ENCODE measurements at regions not wholly inside any gene's neighbourhood (a gene's known extent, or its start where the extent isn't known, plus 50 kb on each side); places are given as distances from the start of the nearest gene placed in this dataset.

DNA sequence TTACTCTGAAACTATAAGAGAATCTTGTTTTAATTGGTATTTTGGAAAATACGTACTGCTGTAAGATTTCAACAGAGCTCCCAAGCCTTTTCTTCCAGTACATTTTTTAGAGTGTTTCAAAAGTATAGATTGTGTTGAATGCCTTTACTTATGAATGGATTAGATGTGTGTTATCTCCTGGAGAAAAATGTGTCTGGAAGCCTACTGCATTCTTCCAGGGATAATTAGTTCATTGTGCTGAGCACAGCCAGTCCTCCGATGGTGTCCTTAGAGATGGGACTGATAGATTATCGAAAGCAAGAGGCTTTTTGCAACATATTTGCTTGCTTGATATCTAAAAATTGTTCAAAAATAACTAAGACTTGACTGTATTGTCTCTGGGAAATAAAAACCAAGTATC, 114.2 kb downstream of the PLEKHG1 start:
- no peaks in the 10 kb centered on the region for H3K79me2 ChIP-seq (ENCODE audit: control insufficient read depth, insufficient read depth, low read length)
- TF ChIP-seq GATA2 (IDR thresholded peaks at IDR 0.05; ENCODE audit: insufficient read depth, insufficient read length, low read depth, low read length) (no peak), JUN (IDR thresholded peaks at IDR 0.05; ENCODE audit: borderline replicate concordance, insufficient read depth, insufficient read length, low read depth) (no peak), CTCF (IDR thresholded peaks at IDR 0.05; ENCODE audit: extremely low read depth in 1 of 2, insufficient read depth in 1 of 2, low read depth in 1 of 2, low read length in 2 of 2) (no peak), MAX (IDR thresholded peaks at IDR 0.05; ENCODE audit: insufficient read depth, insufficient read length) (no peak), EZH2 (IDR thresholded peaks at IDR 0.05; ENCODE audit: borderline replicate concordance, low read depth, low read length, severe bottlenecking) (no peak)
- intact Hi-C loops (cut with micrococcal nuclease), result no loop called here
- no peak overlapping the region for H3K4me2 ChIP-seq (ENCODE audit: insufficient read depth, low read length)
- no peak overlapping the region for H2AFZ ChIP-seq (ENCODE audit: low read depth, low read length)
- no peak overlapping the region for H3K27ac ChIP-seq (ENCODE audit: insufficient read depth, low read depth, low read length)
- no peak overlapping the region for H3K9ac ChIP-seq (replicated peaks; ENCODE audit: extremely low read depth, insufficient read depth, low read length)
- CTCF ChIA-PET, result interaction anchor here (1.2 kb wide), 1 partner anchor 18 kb away, joined by 3 read pairs; no protein-coding TSS in a partner anchor
- H3K4me3 ChIP-seq (replicated peaks in 1 of 3; ENCODE audit: insufficient read depth in 1 of 3, low read depth in 1 of 3, low read length in 3 of 3), result no peak overlapping the region
- no TSS peak for BruUV-seq (replicated peaks)
- FAIRE-seq (no peak), DNase-seq (ENCODE audit: low read depth, low spot score) (no peak)
- H4K20me1 ChIP-seq (replicated peaks; ENCODE audit: control insufficient read depth, extremely low read depth, insufficient read depth, low read length), result no peaks in the 10 kb centered on the region
- dilution Hi-C loops (cut with MboI; ENCODE audit: extremely low pct_ligation_motif_present, low sequenced_read_pairs), result no loop called here
- no peaks in the 10 kb centered on the region for H3K9me1 ChIP-seq (replicated peaks; ENCODE audit: control insufficient read depth, extremely low read depth, insufficient read depth, low read length)
- no peaks in the 10 kb centered on the region for H3K4me1 ChIP-seq (ENCODE audit: control insufficient read depth, extremely low read depth, insufficient read depth, low read length)
- H3K27me3 ChIP-seq (ENCODE audit: control insufficient read depth in 2 of 2, insufficient read depth in 2 of 2, low read length in 2 of 2), result no peaks in the 10 kb centered on the region
- POLR2A ChIA-PET, result no interaction called here
- no peaks in the 10 kb centered on the region for H3K9me3 ChIP-seq (replicated peaks; ENCODE audit: control insufficient read depth, insufficient read depth, low read length)
- H3K36me3 ChIP-seq (ENCODE audit: control insufficient read depth in 2 of 2, extremely low read depth in 1 of 2, insufficient read depth in 2 of 2, low read length in 2 of 2), result no peaks in the 10 kb centered on the region

DNA sequence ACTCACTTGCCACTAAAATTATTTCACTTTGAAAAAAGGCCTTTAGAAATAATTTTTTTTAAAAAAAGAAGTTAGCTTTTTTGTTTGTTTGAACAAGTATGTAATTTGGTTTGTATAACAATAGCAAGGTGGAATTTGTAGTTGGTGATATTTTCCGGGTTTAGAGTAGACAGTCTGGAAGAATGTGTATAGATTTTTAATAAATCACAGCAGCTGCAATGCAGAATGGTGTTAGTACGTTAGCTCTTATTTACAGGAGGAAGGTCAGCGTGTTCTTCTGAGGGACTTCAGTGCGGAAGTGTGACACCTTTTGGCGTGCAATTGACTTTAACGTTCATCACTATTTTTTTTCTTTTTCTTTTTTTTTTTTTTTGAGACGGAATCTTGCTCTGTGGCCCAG, 115.4 kb downstream of the PLEKHG1 start:
- no TSS peak for BruUV-seq (replicated peaks)
- DNase-seq (ENCODE audit: low read depth, low spot score) (no peak), FAIRE-seq (no peak)
- CTCF ChIA-PET, result no interaction called here
- H4K20me1 ChIP-seq (replicated peaks; ENCODE audit: control insufficient read depth, extremely low read depth, insufficient read depth, low read length), result no peaks in the 10 kb centered on the region
- no peaks in the 10 kb centered on the region for H3K36me3 ChIP-seq (ENCODE audit: control insufficient read depth in 2 of 2, extremely low read depth in 1 of 2, insufficient read depth in 2 of 2, low read length in 2 of 2)
- TF ChIP-seq EZH2 (IDR thresholded peaks at IDR 0.05; ENCODE audit: borderline replicate concordance, low read depth, low read length, severe bottlenecking), result no peak
- no peak for TF ChIP-seq JUN (IDR thresholded peaks at IDR 0.05; ENCODE audit: borderline replicate concordance, insufficient read depth, insufficient read length, low read depth)
- no peak for TF ChIP-seq FOS (IDR thresholded peaks at IDR 0.05; ENCODE audit: borderline replicate concordance, insufficient read depth, low read length)
- TF ChIP-seq POLR2AphosphoS5 (IDR thresholded peaks at IDR 0.05; ENCODE audit: insufficient read depth, low read depth, low read length), result no peak
- dilution Hi-C loops (cut with MboI; ENCODE audit: extremely low pct_ligation_motif_present, low sequenced_read_pairs), result no loop called here
- intact Hi-C loops (cut with micrococcal nuclease), result no loop called here
- H3K9ac ChIP-seq (replicated peaks; ENCODE audit: extremely low read depth, insufficient read depth, low read length), result no peak overlapping the region
- no peak overlapping the region for H3K4me3 ChIP-seq (replicated peaks in 1 of 3; ENCODE audit: insufficient read depth in 1 of 3, low read depth in 1 of 3, low read length in 3 of 3)
- POLR2A ChIA-PET, result no interaction called here
- H2AFZ ChIP-seq (ENCODE audit: low read depth, low read length), result no peak overlapping the region
- no peaks in the 10 kb centered on the region for H3K9me3 ChIP-seq (replicated peaks; ENCODE audit: control insufficient read depth, insufficient read depth, low read length)
- no peaks in the 10 kb centered on the region for H3K9me1 ChIP-seq (replicated peaks; ENCODE audit: control insufficient read depth, extremely low read depth, insufficient read depth, low read length)
- no peaks in the 10 kb centered on the region for H3K79me2 ChIP-seq (ENCODE audit: control insufficient read depth, insufficient read depth, low read length)
- H3K27me3 ChIP-seq (ENCODE audit: control insufficient read depth in 2 of 2, insufficient read depth in 2 of 2, low read length in 2 of 2), result no peaks in the 10 kb centered on the region
- H3K4me2 ChIP-seq (ENCODE audit: insufficient read depth, low read length), result no peak overlapping the region
- no peak overlapping the region for H3K27ac ChIP-seq (ENCODE audit: insufficient read depth, low read depth, low read length)
- H3K4me1 ChIP-seq (ENCODE audit: control insufficient read depth, extremely low read depth, insufficient read depth, low read length), result no peaks in the 10 kb centered on the region

All from endothelial cell of umbilical vein (primary cell).